Right lobe of liver (tissue), 6 donors: ENCODE measurements at regions not wholly inside any gene's neighbourhood (a gene's known extent, or its start where the extent isn't known, plus 50 kb on each side); places are given as distances from the start of the nearest gene placed in this dataset.

ENCODE experiments used
- ATAC-seq, 4 donors: fragments of 200-7000 bp; cut with Tn5 transposase; one replicate each; pipeline ENCODE4 v1.9.1; 2020; ENCODE audit warnings: mild to moderate bottlenecking in 4 of 4, moderate library complexity in 4 of 4
- DNase-seq, 3 donors: peaks; one replicate each; pipeline ENCODE4 v3.0.0-alpha.2; 2020
- H3K27ac ChIP-seq, 3 donors: fragments of 200-600 bp; one replicate each; pipeline ENCODE4 v1.8.0; 2022
- H3K27me3 ChIP-seq, 2 donors: fragments of 200-600 bp; one replicate each; pipeline ENCODE4 v1.8.0; 2022
- H3K36me3 ChIP-seq, 4 donors: fragments of 200-600 bp; sonication (generic) in 1 of 4; one replicate each; pipeline versions ENCODE4 v1.5.1 to v1.8.0; 2017 to 2022; ENCODE audit warnings: control low read depth in 1 of 4
- H3K4me1 ChIP-seq, 4 donors: fragments of 200-600 bp; sonication (generic) in 1 of 4; one replicate each; pipeline versions ENCODE4 v1.5.1 to v1.8.0; 2017 to 2022; ENCODE audit warnings: control low read depth in 1 of 4
- H3K4me3 ChIP-seq, 3 donors: fragments of 200-600 bp; one replicate each; pipeline ENCODE4 v1.8.0; 2022
- H3K9me3 ChIP-seq, 4 donors: fragments of 200-600 bp; sonication (generic) in 1 of 4; one replicate each; pipeline versions ENCODE4 v1.5.1 to v1.8.0; 2017 to 2022; ENCODE audit warnings: control low read depth in 1 of 4
- POLR2A ChIP-seq: fragments of 450-650 bp; IDR thresholded peaks from one replicate; pipeline ENCODE4 v1.6.1; 2017; ENCODE audit warnings: antibody characterized with exemption, mild to moderate bottlenecking
- WGBS: methylation state at CpG from one replicate; pipeline ENCODE4 v1.1.6; 2018; ENCODE audit warnings: low coverage, low lambda C conversion rate; ENCODE audit not compliant: insufficient coverage; ENCODE audit errors: missing lambda C conversion rate; 5-methylcytosine and 5-hydroxymethylcytosine counted together
- intact Hi-C, 2 donors: fragments of 100-400 bp; cut with DNase I; formaldehyde crosslinking; loops; one replicate each; pipeline versions ENCODE4 v1.11.2 to v1.14.1; 2022
- TF ChIP-seq, protein P1 (sequence below), 4 donors: fragments of 200-600 bp in 3 of 4; fragments of 450-650 bp in 1 of 4; IDR thresholded peaks; one replicate each; pipeline versions ENCODE4 v1.5.1 to v1.8.0; 2016 to 2022; ENCODE audit warnings: antibody characterized with exemption in 4 of 4, mild to moderate bottlenecking in 2 of 4
- donor health status: DM: no; HTN: yes; CAD: no.
- donor health status: DM: no; HTN: no; CAD: no.
- donor health status: DM: no; HTN: no; CAD: no.
- donor health status: DM: no; HTN: yes; CAD: no.
- donor health status: DM: no; HTN: yes; CAD: no.

GRCh38 chr6:112594886-112595594, 247.9 kb downstream of the RFPL4B start:
- DNase-seq: no peak
- Histone ChIP-seq H3K27me3 (no peaks in the 10 kb centered on the region), H3K27ac (no peak overlapping the region), H3K9me3 (no peaks in the 10 kb centered on the region), H3K4me1 (no peaks in the 10 kb centered on the region), H3K4me3 (no peak overlapping the region), H3K36me3 (no peaks in the 10 kb centered on the region)
- intact Hi-C loops: no loop called here
- WGBS: 20% methylated on average over 2 of the region's 2 CpGs
- TF ChIP-seq, protein P1, sequence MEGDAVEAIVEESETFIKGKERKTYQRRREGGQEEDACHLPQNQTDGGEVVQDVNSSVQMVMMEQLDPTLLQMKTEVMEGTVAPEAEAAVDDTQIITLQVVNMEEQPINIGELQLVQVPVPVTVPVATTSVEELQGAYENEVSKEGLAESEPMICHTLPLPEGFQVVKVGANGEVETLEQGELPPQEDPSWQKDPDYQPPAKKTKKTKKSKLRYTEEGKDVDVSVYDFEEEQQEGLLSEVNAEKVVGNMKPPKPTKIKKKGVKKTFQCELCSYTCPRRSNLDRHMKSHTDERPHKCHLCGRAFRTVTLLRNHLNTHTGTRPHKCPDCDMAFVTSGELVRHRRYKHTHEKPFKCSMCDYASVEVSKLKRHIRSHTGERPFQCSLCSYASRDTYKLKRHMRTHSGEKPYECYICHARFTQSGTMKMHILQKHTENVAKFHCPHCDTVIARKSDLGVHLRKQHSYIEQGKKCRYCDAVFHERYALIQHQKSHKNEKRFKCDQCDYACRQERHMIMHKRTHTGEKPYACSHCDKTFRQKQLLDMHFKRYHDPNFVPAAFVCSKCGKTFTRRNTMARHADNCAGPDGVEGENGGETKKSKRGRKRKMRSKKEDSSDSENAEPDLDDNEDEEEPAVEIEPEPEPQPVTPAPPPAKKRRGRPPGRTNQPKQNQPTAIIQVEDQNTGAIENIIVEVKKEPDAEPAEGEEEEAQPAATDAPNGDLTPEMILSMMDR (IDR thresholded peaks at IDR 0.05): no peak
- no peak for TF ChIP-seq POLR2A
- no peak for ATAC-seq

DNA sequence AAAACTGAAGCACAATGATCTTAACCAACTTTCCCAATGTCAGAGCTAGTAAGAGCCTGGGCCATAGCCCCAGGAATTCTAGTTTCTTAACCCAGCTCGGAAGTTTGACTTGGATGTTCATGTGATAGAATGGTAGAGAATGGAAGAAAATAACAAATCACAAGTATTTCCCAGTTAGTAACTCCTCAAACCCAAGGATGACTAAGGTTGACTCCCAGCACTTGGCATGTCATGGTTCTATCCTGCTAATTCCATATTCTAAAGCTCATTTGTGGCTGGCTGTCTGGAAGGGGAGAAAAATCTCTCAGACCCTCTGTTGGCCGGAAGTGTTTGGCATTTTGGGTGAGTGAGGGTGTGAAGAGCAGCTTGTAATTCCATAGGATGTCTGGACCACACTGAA, 248.7 kb downstream of the RFPL4B start:
- Histone ChIP-seq H3K9me3 (no peaks in the 10 kb centered on the region), H3K4me1 (no peaks in the 10 kb centered on the region), H3K27me3 (no peaks in the 10 kb centered on the region), H3K27ac (no peak overlapping the region), H3K36me3 (no peaks in the 10 kb centered on the region), H3K4me3 (no peak overlapping the region)
- intact Hi-C loops: no loop called here
- ATAC-seq (no peak), DNase-seq (no peak)
- TF ChIP-seq POLR2A: no peak
- TF ChIP-seq, protein P1 (IDR thresholded peaks at IDR 0.05): no peak
- 36% methylated on average over 2 of the region's 2 CpGs for WGBS

- TF ChIP-seq POLR2A: no peak
- TF ChIP-seq, protein P1 (IDR thresholded peaks at IDR 0.05): no peak
- intact Hi-C loops: no loop called here
- Histone ChIP-seq H3K4me1 (no peaks in the 10 kb centered on the region), H3K27me3 (no peaks in the 10 kb centered on the region), H3K9me3 (no peaks in the 10 kb centered on the region), H3K27ac (no peak overlapping the region), H3K36me3 (no peaks in the 10 kb centered on the region), H3K4me3 (no peak overlapping the region)
- ATAC-seq (no peak), DNase-seq (no peak)
- WGBS: 50% methylated on average over 1 of the region's 1 CpG
Measured at GRCh38 chr6:112597176-112597575, 250.0 kb downstream of the RFPL4B start.

GRCh38 chr6:112600168-112600567, 253.0 kb downstream of the RFPL4B start:
- no peak overlapping the region for H3K27ac ChIP-seq
- H3K27me3 ChIP-seq: no peaks in the 10 kb centered on the region
- intact Hi-C loops: no loop called here
- no peak for ATAC-seq
- TF ChIP-seq POLR2A: no peak
- TF ChIP-seq, protein P1 (IDR thresholded peaks at IDR 0.05): no peak
- H3K36me3 ChIP-seq: no peaks in the 10 kb centered on the region
- no peak overlapping the region for H3K4me3 ChIP-seq
- H3K4me1 ChIP-seq: no peaks in the 10 kb centered on the region
- no peak for DNase-seq
- H3K9me3 ChIP-seq: no peaks in the 10 kb centered on the region
- 65% methylated on average over 3 of the region's 3 CpGs for WGBS
